ENCODE measurements at regions not wholly inside any gene's neighbourhood (a gene's known extent, or its start where the extent isn't known, plus 50 kb on each side); places are given as distances from the start of the nearest gene placed in this dataset.

DNA sequence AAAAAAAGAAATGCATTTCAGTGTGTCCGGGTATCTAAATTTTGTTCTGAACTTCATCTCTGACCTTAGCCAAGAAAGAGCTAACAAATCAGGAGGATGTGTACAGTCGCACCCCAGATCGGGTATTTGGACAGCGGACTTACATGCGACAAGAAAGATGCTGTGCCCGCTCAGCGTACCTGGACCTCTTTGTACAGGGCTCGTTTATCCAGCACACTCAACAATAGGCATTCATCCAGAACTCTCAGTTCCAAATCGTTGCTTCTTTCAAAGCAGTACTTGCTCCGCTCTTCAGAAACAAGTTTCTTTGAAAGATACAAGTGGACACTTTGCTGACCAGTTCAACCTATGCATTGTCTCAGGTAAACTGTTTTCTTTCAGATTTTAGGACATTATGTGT is 191.7 kb downstream of the LY86 start:
- H3K36me3 ChIP-seq, result no peaks in the 10 kb centered on the region
- intact Hi-C loops (cut with DNase I), result no loop called here
- H3K9me3 ChIP-seq, result no peaks in the 10 kb centered on the region
- DNase-seq, result no peak
- no peak for FAIRE-seq
- 87 to 92% methylated on average over 10 of the region's 10 CpGs for WGBS, 2 donors
- H3K4me3 ChIP-seq, result no peak overlapping the region
- ATAC-seq, result no peak
- TF ChIP-seq CTCF (IDR thresholded peaks at IDR 0.05), result no peak
- H3K4me1 ChIP-seq, result peaks cover 5 to 10% (median 7%) of the 10 kb centered on the region in 3 donors
- no peaks in the 10 kb centered on the region for H3K27me3 ChIP-seq
- no peak overlapping the region for H3K27ac ChIP-seq

GRCh38 chr6:6781172-6781872 is 192.8 kb downstream of the LY86 start:
- intact Hi-C loops (cut with DNase I), result no loop called here
- 33 to 60% methylated on average over 3 of the region's 3 CpGs for WGBS, 2 donors
- Histone ChIP-seq H3K27me3 (no peaks in the 10 kb centered on the region), H3K9me3 (no peaks in the 10 kb centered on the region), H3K4me1 (peaks cover 5 to 15% (median 8%) of the 10 kb centered on the region in 3 donors), H3K4me3 (no peak overlapping the region), H3K27ac (no peak overlapping the region), H3K36me3 (no peaks in the 10 kb centered on the region)
- ATAC-seq (peak in 2 of 4 donors; percentile 75 to 78), FAIRE-seq (no peak), DNase-seq (peak in 3 of 6 donors; percentile 33 to 60 (median 42))
- no peak for TF ChIP-seq CTCF (IDR thresholded peaks at IDR 0.05)

GRCh38 chr6:6781873-6782227 is 193.3 kb downstream of the LY86 start:
- no peaks in the 10 kb centered on the region for H3K27me3 ChIP-seq
- ATAC-seq (no peak), FAIRE-seq (no peak), DNase-seq (no peak)
- H3K36me3 ChIP-seq, result no peaks in the 10 kb centered on the region
- H3K4me1 ChIP-seq, result peaks cover 5 to 15% (median 8%) of the 10 kb centered on the region in 3 donors
- TF ChIP-seq CTCF (IDR thresholded peaks at IDR 0.05), result no peak
- no peaks in the 10 kb centered on the region for H3K9me3 ChIP-seq
- no peak overlapping the region for H3K4me3 ChIP-seq
- no peak overlapping the region for H3K27ac ChIP-seq
- intact Hi-C loops (cut with DNase I), result no loop called here

GRCh38 chr6:6783721-6784120 is 195.2 kb downstream of the LY86 start:
- H3K4me3 ChIP-seq, result no peak overlapping the region
- no peak for TF ChIP-seq CTCF (IDR thresholded peaks at IDR 0.05)
- FAIRE-seq (no peak), ATAC-seq (no peak), DNase-seq (no peak)
- no peak overlapping the region for H3K27ac ChIP-seq
- 95 to 100% methylated on average over 2 of the region's 2 CpGs for WGBS, 2 donors
- no peaks in the 10 kb centered on the region for H3K36me3 ChIP-seq
- no peaks in the 10 kb centered on the region for H3K27me3 ChIP-seq
- H3K4me1 ChIP-seq, result peaks cover 5 to 15% (median 8%) of the 10 kb centered on the region in 3 donors
- intact Hi-C loops (cut with DNase I), result no loop called here
- no peaks in the 10 kb centered on the region for H3K9me3 ChIP-seq

DNA sequence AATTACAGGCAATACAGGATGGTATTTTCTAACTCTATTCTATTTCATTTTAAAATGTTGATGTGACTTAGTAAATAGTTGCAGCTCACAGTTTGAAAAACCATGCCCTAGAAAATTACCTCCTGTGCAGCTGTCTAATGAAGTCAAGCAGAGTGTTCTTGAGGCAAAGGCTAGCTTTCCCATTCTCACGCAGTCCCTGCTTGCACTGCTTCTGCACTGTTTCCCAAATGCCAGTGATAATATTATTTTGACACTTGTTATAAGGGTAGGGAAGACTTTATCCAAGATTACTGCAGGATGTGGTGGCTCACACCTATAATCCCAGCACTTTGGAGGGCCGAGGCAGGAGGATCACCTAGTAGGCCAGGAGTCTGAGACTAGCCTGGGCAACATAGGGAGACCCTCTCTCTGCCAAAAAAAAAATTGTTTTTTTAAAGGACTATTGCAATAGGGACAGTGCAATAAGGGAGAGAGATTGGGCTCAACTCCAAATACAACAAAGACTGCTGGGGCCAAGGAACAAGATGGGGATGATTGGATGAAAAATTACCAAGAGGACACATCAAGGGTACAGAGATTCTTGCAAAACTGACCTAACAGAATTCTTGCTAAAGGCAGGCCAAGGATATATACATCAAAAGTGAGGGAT is 196.1 kb downstream of the LY86 start:
- ATAC-seq, result peak in 1 of 4 donors; percentile 14
- Histone ChIP-seq H3K9me3 (no peaks in the 10 kb centered on the region), H3K36me3 (no peaks in the 10 kb centered on the region), H3K27me3 (no peaks in the 10 kb centered on the region), H3K4me3 (no peak overlapping the region), H3K27ac (no peak overlapping the region), H3K4me1 (peaks cover 5 to 15% (median 8%) of the 10 kb centered on the region in 3 donors)
- no peak for TF ChIP-seq CTCF (IDR thresholded peaks at IDR 0.05)
- no peak for FAIRE-seq
- WGBS, 2 donors, result 51 to 78% methylated on average over 2 of the region's 2 CpGs
- intact Hi-C loops (cut with DNase I), result no loop called here
- no peak for DNase-seq

Measured in pancreas (tissue), 10 donors.